Bronchial epithelial cell (primary cell): ENCODE measurements at regions not wholly inside any gene's neighbourhood (a gene's known extent, or its start where the extent isn't known, plus 50 kb on each side); places are given as distances from the start of the nearest gene placed in this dataset.
A peak's percentile ranks its signal among the peaks of the same experiment; 100 is the strongest.

Source experiments
- DNase-seq: peaks from one replicate; pipeline ENCODE4 v3.0.0-alpha.2; 2010; ENCODE audit warnings: low read depth
- FAIRE-seq: peaks from 2 replicates; lab custom pipeline; 2011; peaks lifted over from hg19 to GRCh38; lab: Jason Lieb, UNC
- H3K27me3 ChIP-seq: 2 replicates; pipeline ENCODE4 v1.5.1; 2011; ENCODE audit warnings: low read length; ENCODE audit not compliant: control insufficient read depth, insufficient read depth
- H3K36me3 ChIP-seq: 2 replicates; pipeline ENCODE4 v1.5.1; 2011; ENCODE audit warnings: low read length; ENCODE audit not compliant: control insufficient read depth, insufficient read depth
- H3K4me3 ChIP-seq: 2 replicates; pipeline ENCODE4 v1.5.1; 2011; ENCODE audit warnings: mild to moderate bottlenecking, low read depth, low read length, control low read depth
- TF ChIP-seq, protein P1 (sequence below): IDR thresholded peaks from 2 replicates; pipeline ENCODE4 v1.5.1; 2011; ENCODE audit warnings: mild to moderate bottlenecking, moderate library complexity, low read length, control low read depth, inconsistent platforms; ENCODE audit not compliant: insufficient read depth, severe bottlenecking

DNA sequence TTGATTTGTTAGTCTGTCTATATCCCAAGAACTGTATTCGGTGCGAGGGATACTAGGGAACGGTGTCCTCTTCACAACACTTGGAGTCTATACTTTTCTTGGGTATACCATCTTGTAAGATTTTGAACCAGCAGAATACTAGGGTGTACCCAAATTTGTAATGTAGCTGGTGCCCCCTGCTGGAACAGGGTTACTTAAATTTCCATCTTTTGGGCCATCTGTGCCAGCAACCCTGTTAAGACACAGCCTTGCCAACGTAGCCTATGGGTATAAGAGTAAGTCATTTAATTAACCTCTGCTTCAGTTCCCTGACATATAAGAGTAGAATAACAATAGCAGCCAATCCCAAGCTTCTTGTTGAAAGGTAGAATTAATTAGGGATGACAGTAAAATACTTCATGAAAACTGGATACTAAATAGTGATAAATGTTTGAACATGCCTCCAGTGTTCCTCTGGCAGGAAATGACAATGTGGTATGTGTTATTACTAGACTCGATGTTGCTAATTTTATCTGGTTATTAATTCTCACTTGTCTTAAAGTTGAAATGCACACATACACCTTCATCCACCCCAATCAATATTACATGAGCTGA lies 607.6 kb downstream of the FGF9 start:
- DNase-seq (peak; percentile 55), FAIRE-seq (no peak)
- TF ChIP-seq, protein P1, sequence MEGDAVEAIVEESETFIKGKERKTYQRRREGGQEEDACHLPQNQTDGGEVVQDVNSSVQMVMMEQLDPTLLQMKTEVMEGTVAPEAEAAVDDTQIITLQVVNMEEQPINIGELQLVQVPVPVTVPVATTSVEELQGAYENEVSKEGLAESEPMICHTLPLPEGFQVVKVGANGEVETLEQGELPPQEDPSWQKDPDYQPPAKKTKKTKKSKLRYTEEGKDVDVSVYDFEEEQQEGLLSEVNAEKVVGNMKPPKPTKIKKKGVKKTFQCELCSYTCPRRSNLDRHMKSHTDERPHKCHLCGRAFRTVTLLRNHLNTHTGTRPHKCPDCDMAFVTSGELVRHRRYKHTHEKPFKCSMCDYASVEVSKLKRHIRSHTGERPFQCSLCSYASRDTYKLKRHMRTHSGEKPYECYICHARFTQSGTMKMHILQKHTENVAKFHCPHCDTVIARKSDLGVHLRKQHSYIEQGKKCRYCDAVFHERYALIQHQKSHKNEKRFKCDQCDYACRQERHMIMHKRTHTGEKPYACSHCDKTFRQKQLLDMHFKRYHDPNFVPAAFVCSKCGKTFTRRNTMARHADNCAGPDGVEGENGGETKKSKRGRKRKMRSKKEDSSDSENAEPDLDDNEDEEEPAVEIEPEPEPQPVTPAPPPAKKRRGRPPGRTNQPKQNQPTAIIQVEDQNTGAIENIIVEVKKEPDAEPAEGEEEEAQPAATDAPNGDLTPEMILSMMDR, result peak; percentile 24
- H3K36me3 ChIP-seq, result no peaks in the 10 kb centered on the region
- no peaks in the 10 kb centered on the region for H3K27me3 ChIP-seq
- H3K4me3 ChIP-seq, result no peak overlapping the region

DNA sequence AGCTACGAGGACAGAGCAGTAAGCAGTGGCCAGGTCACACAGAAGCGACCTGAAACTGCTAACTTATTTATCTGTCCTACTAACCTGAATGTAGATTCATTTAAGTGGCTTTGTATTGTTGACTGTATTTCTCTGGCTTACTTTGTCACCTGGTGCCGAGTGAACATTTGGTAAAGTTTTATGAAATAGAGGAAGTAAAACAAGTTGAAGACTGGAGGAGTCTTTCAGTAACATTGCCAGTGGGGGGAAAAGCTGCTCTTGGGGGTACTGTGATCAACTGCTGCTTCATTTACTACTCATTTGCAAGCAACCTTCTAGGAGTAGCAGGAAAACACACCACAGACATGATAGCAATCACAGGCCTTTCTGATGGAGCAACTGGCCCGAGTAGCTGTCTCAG lies 615.0 kb downstream of the FGF9 start:
- H3K27me3 ChIP-seq, result no peaks in the 10 kb centered on the region
- no peaks in the 10 kb centered on the region for H3K36me3 ChIP-seq
- DNase-seq (no peak), FAIRE-seq (no peak)
- H3K4me3 ChIP-seq, result no peak overlapping the region
- TF ChIP-seq, protein P1, result no peak

DNA sequence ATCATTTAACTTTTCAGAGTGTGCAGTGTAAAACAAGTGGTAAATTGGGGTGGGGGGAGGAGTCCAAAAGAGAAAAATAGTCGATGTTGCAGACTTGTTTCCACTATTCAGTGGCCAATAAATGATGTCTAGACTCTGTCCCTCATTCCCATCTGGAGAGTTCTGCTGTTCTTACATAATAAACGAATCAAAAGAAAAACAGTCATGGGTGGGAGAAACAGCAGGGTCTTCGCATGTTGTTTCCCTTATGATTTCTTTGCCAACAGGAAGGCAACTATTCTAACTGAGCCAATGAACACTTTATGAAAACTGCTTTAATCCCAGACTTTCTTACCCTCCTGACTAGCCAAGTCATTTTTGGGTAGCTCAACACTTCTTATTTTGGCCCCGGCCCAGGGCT lies 615.5 kb downstream of the FGF9 start:
- DNase-seq, result no peak
- TF ChIP-seq, protein P1, result no peak
- H3K4me3 ChIP-seq, result no peak overlapping the region
- no peaks in the 10 kb centered on the region for H3K27me3 ChIP-seq
- FAIRE-seq, result no peak
- H3K36me3 ChIP-seq, result no peaks in the 10 kb centered on the region

DNA sequence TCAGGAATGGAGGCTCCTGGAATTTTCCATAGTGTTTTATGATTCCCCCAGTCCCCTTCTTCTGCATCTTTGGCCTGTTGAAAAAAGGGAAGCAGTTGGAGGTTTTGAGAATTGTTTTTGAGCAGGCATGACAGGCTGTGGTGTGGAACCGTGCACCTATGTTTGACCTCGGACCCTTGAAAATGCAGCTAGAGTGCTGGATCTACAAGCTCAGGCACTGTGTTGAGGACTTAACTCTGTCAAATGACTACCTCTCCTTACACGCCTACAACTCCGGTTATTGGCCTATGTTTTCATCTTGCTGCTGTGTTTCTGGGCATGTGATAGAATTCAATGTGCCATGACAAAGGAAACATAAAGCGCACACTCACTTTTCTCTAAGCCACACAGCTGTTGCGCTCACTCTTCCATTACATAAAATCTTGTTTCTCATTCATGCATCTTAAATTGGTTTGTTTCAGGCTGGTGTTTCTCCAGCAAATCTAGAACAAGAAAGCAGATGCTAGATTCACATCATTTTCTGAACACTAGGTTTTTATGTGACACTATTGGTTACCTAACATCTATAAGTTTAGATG lies 616.6 kb downstream of the FGF9 start:
- TF ChIP-seq, protein P1, result no peak
- no peak overlapping the region for H3K4me3 ChIP-seq
- no peaks in the 10 kb centered on the region for H3K27me3 ChIP-seq
- FAIRE-seq (no peak), DNase-seq (no peak)
- H3K36me3 ChIP-seq, result no peaks in the 10 kb centered on the region

DNA sequence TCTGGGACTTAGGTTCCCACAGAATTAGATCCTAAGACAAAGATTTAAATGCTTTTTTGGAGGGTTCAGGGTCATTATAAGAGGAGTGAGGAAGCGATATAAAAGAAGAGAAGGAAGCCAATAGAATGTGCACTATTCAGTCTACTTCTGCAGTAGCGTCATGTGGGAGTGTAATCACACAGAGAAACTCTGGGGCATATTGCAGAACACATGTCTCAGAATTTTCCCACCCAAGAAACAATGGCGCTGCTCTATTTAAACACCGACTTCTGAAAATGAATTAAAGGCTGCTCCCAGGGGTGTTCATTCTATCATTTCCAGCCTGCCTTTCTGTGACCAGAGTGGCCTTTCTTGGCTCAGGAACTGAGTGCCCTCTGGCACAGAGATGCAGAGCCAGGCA lies 617.6 kb downstream of the FGF9 start:
- FAIRE-seq, result no peak

More for the DNA sequence above, 617.6 kb downstream of the FGF9 start:
- no peak for DNase-seq
- no peaks in the 10 kb centered on the region for H3K27me3 ChIP-seq
- TF ChIP-seq, protein P1, result no peak
- H3K36me3 ChIP-seq, result no peaks in the 10 kb centered on the region
- no peak overlapping the region for H3K4me3 ChIP-seq
